Activated CD4-positive, alpha-beta memory T cell treated with anti-CD3 and anti-CD28 coated beads for 36 hours (primary cell): ENCODE measurements at regions not wholly inside any gene's neighbourhood (a gene's known extent, or its start where the extent isn't known, plus 50 kb on each side); places are given as distances from the start of the nearest gene placed in this dataset.

ENCODE experiments used
- CTCF ChIA-PET: fragments of 350-600 bp; sonication (Branson Sonifier 250); formaldehyde crosslinking; loops from one replicate; lab custom pipeline; 2021; ENCODE audit warnings: antibody characterized with exemption, inconsistent platforms; lab: Charles Lee
- POLR2A ChIA-PET: fragments of 350-600 bp; sonication (Branson Sonifier 250); formaldehyde crosslinking; loops from one replicate; lab custom pipeline; 2021; ENCODE audit warnings: antibody characterized with exemption; lab: Charles Lee
- DNase-seq: peaks from one replicate; pipeline ENCODE4 v3.0.0-alpha.2; 2020
- H3K27ac Mint-ChIP-seq: one replicate; pipeline ENCODE4 v1.8.0; 2021; ENCODE audit warnings: mixed read lengths
- H3K27me3 Mint-ChIP-seq: one replicate; pipeline ENCODE4 v1.8.0; 2021; ENCODE audit warnings: mixed read lengths
- H3K36me3 Mint-ChIP-seq: one replicate; pipeline ENCODE4 v1.8.0; 2021; ENCODE audit warnings: mixed read lengths
- H3K4me1 Mint-ChIP-seq: one replicate; pipeline ENCODE4 v1.8.0; 2021; ENCODE audit warnings: low read depth, mixed read lengths
- H3K4me3 Mint-ChIP-seq: one replicate; pipeline ENCODE4 v1.8.0; 2021; ENCODE audit warnings: mild to moderate bottlenecking, mixed read lengths
- H3K9me3 Mint-ChIP-seq: one replicate; pipeline ENCODE4 v1.8.0; 2021; ENCODE audit warnings: mixed read lengths
- intact Hi-C: fragments of 100-400 bp; cut with micrococcal nuclease; formaldehyde crosslinking; loops from one replicate; pipeline ENCODE4 v1.15.1; 2023

DNA sequence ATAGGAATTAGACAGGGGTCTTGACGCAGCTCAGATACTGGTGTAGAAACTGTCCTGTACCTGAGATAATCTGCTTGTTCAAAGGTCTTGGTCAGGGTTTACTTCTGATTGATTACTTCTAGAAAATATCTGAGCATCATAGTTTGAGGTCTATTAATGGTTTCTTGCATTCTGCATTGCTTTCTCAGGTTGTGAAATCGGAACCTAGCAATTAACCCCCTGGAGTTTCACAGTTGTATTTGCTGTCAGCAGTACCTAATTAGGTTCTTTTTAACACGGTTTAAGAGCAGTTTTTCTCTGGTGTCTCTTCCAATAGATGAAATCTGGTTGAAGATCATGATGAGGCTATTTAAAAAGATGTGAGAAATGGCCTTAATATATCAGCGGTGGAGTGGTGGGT, 428.6 kb upstream of the SYT4 start:
- intact Hi-C loops, result no loop called here
- Mint-ChIP-seq H3K9me3 (peaks cover 22% of the 10 kb centered on the region), H3K4me1 (no peaks in the 10 kb centered on the region), H3K27ac (no peak overlapping the region), H3K36me3 (no peaks in the 10 kb centered on the region), H3K27me3 (no peaks in the 10 kb centered on the region), H3K4me3 (no peak overlapping the region)
- ChIA-PET POLR2A (no interaction called here), CTCF (no interaction called here)
- DNase-seq, result no peak

DNA sequence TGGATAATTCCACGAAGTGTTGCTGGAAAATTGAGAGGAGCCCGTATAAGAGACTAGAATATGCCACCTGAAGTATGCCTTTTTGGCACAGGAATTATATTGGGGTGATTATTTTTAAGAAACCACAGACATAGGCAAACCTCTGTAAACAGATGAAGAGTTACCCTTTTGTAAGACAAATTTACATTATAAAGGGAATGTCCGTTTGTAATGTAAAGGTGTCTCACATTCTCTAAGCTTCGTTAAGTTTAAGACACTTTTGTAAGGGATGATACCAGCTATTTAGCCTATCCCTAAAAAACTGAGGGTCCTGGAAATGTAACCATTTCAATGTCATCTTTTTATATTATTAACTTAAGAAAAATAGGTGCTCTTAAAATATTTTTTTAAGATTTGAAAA, 432.8 kb upstream of the SYT4 start:
- no peak overlapping the region for H3K27ac Mint-ChIP-seq
- no peaks in the 10 kb centered on the region for H3K27me3 Mint-ChIP-seq
- intact Hi-C loops, result no loop called here
- DNase-seq, result no peak
- H3K4me1 Mint-ChIP-seq, result no peaks in the 10 kb centered on the region
- no peak overlapping the region for H3K4me3 Mint-ChIP-seq
- no peaks in the 10 kb centered on the region for H3K36me3 Mint-ChIP-seq
- ChIA-PET CTCF (no interaction called here), POLR2A (no interaction called here)
- peaks cover 14% of the 10 kb centered on the region for H3K9me3 Mint-ChIP-seq

DNA sequence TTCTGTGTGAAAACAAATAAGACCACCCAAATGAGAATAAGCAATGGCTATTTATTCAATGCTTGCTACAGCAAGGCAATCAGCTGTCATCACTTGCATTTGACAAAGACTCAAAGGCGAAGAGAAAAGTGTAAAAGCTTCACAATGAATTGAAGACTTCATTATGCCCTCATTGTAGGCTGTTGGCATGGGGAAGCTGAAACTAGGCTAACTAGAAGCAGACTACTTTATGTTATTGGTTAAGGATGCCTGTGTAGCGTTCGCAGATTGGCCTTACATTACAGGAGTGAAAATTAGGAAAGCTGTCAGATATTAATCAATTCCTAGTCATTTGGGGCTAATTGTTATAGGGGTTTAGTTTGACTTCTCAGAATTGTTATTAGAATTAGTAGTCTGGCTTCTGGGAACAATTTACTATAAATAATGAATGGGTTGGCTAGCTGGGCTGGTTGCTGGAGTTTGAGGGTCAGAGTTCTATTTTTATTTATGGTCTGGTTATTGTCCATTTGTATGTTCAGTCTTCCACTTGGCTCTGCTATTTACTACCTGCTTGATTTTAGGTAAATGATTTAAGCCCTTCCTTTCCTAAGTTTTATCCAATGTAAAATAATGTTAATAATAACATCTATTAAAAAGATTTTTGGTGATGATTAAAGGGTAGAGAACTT, 437.2 kb upstream of the SYT4 start:
- Mint-ChIP-seq H3K27me3 (no peaks in the 10 kb centered on the region), H3K4me3 (no peak overlapping the region), H3K4me1 (no peaks in the 10 kb centered on the region), H3K27ac (no peak overlapping the region), H3K9me3 (peaks cover 3% of the 10 kb centered on the region), H3K36me3 (no peaks in the 10 kb centered on the region)
- intact Hi-C loops, result no loop called here
- no peak for DNase-seq
- POLR2A ChIA-PET, result no interaction called here
- CTCF ChIA-PET, result no interaction called here

DNA sequence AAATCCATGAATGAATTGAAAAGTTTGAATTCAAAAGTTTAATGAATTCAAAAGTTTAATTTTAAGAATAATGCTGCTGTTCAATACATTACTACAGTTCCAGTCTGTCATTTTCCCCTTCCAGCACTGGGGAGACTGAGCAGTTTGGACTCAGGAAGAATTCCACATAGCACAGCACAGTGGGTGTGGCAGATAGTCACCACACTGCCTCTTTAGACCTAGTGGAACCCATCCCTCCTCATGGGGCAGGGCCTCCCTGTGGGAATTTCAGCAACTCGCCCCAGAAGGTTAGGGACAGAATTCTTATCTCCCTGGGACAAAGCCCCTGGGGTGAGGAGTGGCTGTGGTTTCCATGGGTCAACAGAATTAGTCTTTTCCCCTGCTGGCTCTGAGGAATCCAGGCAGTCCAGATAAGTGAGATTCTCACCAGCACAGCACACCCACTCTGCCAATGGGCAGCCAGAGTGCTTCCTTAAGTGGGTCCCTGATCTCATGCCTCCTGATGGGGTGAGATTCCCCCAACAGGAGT, 442.0 kb upstream of the SYT4 start:
- ChIA-PET CTCF (no interaction called here), POLR2A (no interaction called here)
- intact Hi-C loops, result no loop called here
- no peaks in the 10 kb centered on the region for H3K4me1 Mint-ChIP-seq
- no peak for DNase-seq
- H3K4me3 Mint-ChIP-seq, result no peak overlapping the region
- no peaks in the 10 kb centered on the region for H3K36me3 Mint-ChIP-seq
- no peaks in the 10 kb centered on the region for H3K27me3 Mint-ChIP-seq
- H3K9me3 Mint-ChIP-seq, result peaks cover 26% of the 10 kb centered on the region
- no peak overlapping the region for H3K27ac Mint-ChIP-seq

DNA sequence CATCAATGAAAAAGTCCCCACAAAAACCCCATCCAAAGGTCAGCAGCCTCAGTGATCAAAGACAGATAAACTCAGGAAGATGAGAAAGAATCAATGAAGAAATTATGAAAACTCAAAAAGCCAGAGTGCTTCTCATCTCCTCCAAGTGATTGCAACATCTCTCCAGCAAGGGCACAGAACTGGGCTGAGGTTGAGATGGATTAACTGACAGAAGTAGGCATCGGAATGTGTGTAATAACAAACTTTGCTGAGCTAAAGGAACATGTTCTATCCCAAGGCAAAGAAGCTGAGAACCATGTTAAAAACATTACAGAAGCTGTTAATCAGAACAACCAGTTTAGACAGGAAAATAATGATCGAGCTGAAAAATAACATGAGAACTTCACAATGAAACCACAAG, 442.8 kb upstream of the SYT4 start:
- ChIA-PET POLR2A (no interaction called here), CTCF (no interaction called here)
- peaks cover 30% of the 10 kb centered on the region for H3K9me3 Mint-ChIP-seq
- H3K4me1 Mint-ChIP-seq, result no peaks in the 10 kb centered on the region
- H3K27me3 Mint-ChIP-seq, result no peaks in the 10 kb centered on the region
- H3K4me3 Mint-ChIP-seq, result no peak overlapping the region
- intact Hi-C loops, result no loop called here
- H3K27ac Mint-ChIP-seq, result no peak overlapping the region
- no peak for DNase-seq
- H3K36me3 Mint-ChIP-seq, result no peaks in the 10 kb centered on the region

DNA sequence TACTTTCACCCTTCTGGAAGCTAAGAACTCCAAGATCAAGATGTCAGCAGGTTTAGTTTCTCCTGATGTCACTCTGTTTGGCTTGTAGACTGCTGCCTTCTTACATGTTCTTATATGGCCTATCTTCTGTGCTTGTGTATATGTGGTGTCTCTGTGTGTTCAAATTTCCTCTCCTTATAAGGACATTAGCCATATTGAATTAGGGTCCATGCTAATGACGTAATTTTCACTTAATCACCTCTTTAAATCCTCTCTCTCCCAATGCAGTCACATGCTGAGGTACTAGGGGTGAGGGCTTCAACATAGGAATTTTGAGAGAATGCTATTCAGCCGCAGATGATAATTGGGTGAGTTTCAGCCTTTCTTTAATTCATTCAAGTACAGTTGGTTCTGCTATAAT, 458.3 kb upstream of the SYT4 start:
- intact Hi-C loops, result no loop called here
- no peak for DNase-seq
- no peak overlapping the region for H3K4me3 Mint-ChIP-seq
- ChIA-PET POLR2A (no interaction called here), CTCF (no interaction called here)
- no peak overlapping the region for H3K27ac Mint-ChIP-seq
- no peaks in the 10 kb centered on the region for H3K27me3 Mint-ChIP-seq
- peaks cover 8% of the 10 kb centered on the region for H3K9me3 Mint-ChIP-seq
- H3K36me3 Mint-ChIP-seq, result no peaks in the 10 kb centered on the region
- no peaks in the 10 kb centered on the region for H3K4me1 Mint-ChIP-seq

DNA sequence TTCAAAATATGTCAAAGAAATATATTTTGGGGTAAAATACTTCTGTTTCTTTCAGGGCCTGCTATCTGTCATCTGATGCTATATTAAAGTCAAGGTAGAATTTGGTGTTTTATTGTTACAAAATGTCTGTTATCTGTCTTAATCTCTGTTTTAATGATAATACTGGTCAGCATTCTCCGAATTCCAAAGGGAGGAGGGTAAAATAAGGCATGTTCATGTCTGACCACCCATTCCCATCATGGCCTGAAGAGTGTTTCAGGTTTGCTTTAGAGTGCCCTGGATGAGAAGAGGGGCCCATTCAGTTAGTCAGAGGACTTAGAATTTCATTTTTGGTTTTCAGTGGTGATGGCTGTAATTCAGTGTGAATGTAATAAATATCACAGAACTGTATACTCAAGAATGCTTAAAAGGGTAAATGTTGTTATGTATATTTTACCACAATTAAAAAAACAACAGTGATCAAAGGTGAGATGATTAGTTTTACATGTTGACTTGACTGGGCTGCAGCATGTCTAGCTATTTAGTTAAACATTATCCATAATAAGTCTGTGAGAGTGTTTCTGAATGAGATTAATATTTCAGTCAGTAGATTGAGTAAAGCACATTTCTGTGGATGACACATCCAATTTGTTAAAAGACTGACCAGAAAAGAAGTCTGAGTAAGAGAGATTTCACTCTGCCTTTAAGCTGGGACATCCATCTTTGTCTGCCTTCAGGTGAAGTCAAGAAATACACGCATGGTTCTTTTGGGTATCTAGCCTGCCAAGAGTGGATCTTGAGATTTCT, 467.9 kb upstream of the SYT4 start:
- DNase-seq, result no peak
- intact Hi-C loops, result no loop called here
- no peak overlapping the region for H3K27ac Mint-ChIP-seq
- H3K9me3 Mint-ChIP-seq, result peaks cover 23% of the 10 kb centered on the region
- CTCF ChIA-PET, result no interaction called here
- POLR2A ChIA-PET, result no interaction called here
- H3K36me3 Mint-ChIP-seq, result no peaks in the 10 kb centered on the region
- no peaks in the 10 kb centered on the region for H3K4me1 Mint-ChIP-seq
- no peak overlapping the region for H3K4me3 Mint-ChIP-seq
- no peaks in the 10 kb centered on the region for H3K27me3 Mint-ChIP-seq

DNA sequence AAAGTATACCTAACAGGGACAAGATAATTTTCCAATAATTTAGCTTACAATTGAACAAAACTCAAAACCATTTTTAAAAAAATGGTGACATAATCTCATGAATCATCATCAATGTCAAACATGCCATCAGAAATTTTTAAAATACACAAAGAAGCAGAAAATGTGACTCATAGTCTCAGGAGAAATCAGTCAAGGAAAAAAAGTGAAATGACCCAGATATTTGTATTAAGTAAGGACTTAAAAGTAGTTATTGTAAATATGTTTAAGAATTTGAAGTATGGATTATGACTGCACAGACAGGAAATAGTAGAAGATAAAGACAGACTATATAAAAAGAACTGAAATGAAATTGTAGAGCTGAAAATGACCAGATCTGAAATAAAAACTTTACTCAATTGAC, 473.9 kb upstream of the SYT4 start:
- no peak for DNase-seq
- CTCF ChIA-PET, result interaction anchor here (0.7 kb wide), 1 partner anchor 707 kb away, joined by 3 read pairs; no protein-coding TSS in a partner anchor
- no peak overlapping the region for H3K4me3 Mint-ChIP-seq
- peaks cover 21% of the 10 kb centered on the region for H3K9me3 Mint-ChIP-seq
- H3K4me1 Mint-ChIP-seq, result no peaks in the 10 kb centered on the region
- H3K36me3 Mint-ChIP-seq, result no peaks in the 10 kb centered on the region
- POLR2A ChIA-PET, result no interaction called here
- H3K27me3 Mint-ChIP-seq, result no peaks in the 10 kb centered on the region
- H3K27ac Mint-ChIP-seq, result no peak overlapping the region
- intact Hi-C loops, result no loop called here

DNA sequence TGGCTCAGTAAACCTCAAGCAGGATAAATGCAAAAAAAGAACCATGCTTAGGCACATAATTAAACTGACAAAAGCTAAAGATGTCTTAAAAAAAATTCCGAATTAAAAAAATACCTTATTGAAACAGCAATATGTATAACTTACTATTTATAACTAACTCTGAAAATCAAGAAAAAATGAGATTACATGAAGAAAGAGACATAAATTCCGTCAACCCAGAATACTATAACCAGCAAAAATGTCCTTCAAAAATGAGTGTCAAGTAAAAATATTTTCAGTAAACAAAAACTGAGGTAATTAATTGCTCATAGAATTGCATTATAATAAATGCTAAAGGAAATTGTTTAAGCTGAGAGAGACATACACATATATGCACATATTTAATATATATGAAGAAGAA, 474.5 kb upstream of the SYT4 start:
- no peaks in the 10 kb centered on the region for H3K36me3 Mint-ChIP-seq

DNA sequence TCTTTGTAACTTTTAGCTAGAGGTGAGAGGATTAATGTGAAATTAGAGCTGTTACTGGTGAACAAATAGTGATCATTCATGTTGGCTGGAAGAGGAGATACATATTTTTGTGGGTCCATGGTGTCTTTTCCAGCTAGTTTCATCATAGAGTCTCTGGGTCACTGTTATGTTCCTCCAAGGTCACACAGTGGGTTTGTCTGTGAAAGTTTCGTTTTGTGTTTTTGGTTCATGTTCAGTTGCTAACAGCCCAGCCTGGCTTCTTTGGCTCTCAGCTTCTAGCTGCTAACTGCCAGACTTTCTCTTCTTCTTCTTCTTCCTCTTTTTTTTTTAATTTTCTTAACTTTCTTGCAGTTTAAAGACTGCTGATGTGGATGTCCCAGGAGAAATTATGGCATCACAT, 480.0 kb upstream of the SYT4 start:
- CTCF ChIA-PET, result no interaction called here
- intact Hi-C loops, result no loop called here

More for the DNA sequence above, 474.5 kb upstream of the SYT4 start:
- DNase-seq, result no peak
- intact Hi-C loops, result no loop called here
- H3K9me3 Mint-ChIP-seq, result peaks cover 17% of the 10 kb centered on the region
- no peaks in the 10 kb centered on the region for H3K4me1 Mint-ChIP-seq
- POLR2A ChIA-PET, result no interaction called here
- H3K4me3 Mint-ChIP-seq, result no peak overlapping the region
- no peak overlapping the region for H3K27ac Mint-ChIP-seq
- no peaks in the 10 kb centered on the region for H3K27me3 Mint-ChIP-seq
- CTCF ChIA-PET, result no interaction called here

DNA sequence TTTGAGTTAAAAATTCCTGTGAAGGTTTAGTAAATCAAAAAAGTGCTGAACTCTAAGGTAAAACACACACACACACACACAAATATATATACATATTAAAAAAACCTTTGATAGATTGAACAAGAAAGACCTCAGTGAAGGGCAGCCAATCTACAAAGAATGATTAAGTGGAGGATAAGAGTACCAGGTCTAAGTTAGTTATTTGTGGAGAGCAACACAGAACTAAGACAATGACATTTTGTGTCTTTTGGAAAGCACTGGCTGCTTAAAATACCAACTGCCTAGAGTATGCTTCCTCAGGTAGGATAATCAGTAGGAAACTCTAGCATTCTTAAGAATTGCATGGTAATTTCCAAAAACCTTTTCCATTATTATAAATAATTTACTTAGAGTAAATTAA, 481.4 kb upstream of the SYT4 start:
- Mint-ChIP-seq H3K27me3 (no peaks in the 10 kb centered on the region), H3K4me1 (no peaks in the 10 kb centered on the region), H3K27ac (no peak overlapping the region), H3K36me3 (no peaks in the 10 kb centered on the region), H3K9me3 (peaks cover 12% of the 10 kb centered on the region), H3K4me3 (no peak overlapping the region)
- POLR2A ChIA-PET, result no interaction called here
- intact Hi-C loops, result no loop called here
- DNase-seq, result no peak
- CTCF ChIA-PET, result no interaction called here

More for the DNA sequence above, 480.0 kb upstream of the SYT4 start:
- POLR2A ChIA-PET, result no interaction called here
- Mint-ChIP-seq H3K27me3 (no peaks in the 10 kb centered on the region), H3K4me1 (no peaks in the 10 kb centered on the region), H3K9me3 (peaks cover 13% of the 10 kb centered on the region), H3K4me3 (no peak overlapping the region), H3K27ac (no peak overlapping the region), H3K36me3 (no peaks in the 10 kb centered on the region)
- no peak for DNase-seq

DNA sequence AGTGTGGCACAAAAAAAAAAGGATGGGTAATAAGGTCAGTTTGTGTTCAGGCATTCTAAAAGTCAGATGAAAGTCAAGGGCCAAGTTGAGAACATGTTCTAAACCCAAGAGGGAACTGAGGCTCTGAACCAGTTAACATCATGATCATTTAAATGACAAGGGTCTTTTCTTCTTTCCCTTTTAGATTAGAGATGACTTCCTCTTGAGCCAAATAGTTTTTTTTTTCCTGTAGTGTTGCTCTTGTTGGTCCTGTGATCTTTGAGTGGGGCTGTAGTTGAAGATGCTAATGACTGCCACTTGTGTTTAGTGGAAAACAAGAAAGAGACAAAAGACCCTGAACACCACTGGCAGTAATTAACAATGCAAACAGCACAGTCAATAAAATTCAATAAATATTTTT, 482.7 kb upstream of the SYT4 start:
- Mint-ChIP-seq H3K36me3 (no peaks in the 10 kb centered on the region), H3K9me3 (peaks cover 12% of the 10 kb centered on the region), H3K4me3 (no peak overlapping the region), H3K27ac (no peak overlapping the region), H3K4me1 (no peaks in the 10 kb centered on the region), H3K27me3 (no peaks in the 10 kb centered on the region)
- intact Hi-C loops, result no loop called here
- ChIA-PET POLR2A (no interaction called here), CTCF (no interaction called here)
- no peak for DNase-seq

DNA sequence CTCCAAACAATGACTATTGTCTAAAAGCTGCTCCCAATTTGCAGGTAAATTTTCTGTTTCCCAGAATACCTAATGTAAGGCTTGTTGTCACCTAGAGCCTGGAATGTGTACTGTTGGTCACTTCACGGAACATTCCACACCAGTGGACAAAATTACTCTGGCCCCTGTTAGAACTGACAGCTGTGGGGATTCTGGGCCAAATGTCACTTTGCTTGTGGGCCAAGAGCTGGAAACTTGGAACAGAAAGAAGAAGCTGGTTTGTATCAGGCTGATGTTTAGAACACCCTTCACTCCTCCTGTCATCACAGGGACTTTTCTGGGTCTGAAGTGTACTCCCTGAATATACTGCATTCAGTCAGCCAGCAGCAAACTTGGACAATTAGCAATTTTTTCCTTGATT, 495.6 kb upstream of the SYT4 start:
- Mint-ChIP-seq H3K9me3 (peaks cover 27% of the 10 kb centered on the region), H3K27ac (no peak overlapping the region), H3K27me3 (no peaks in the 10 kb centered on the region), H3K4me3 (no peak overlapping the region), H3K4me1 (no peaks in the 10 kb centered on the region), H3K36me3 (no peaks in the 10 kb centered on the region)
- intact Hi-C loops, result no loop called here
- no peak for DNase-seq
- POLR2A ChIA-PET, result no interaction called here
- CTCF ChIA-PET, result no interaction called here
